Ovary (tissue), 3 donors: ENCODE measurements at regions not wholly inside any gene's neighbourhood (a gene's known extent, or its start where the extent isn't known, plus 50 kb on each side); places are given as distances from the start of the nearest gene placed in this dataset.

Experiments used
- POLR2A ChIP-seq: fragments of 450-650 bp; IDR thresholded peaks from one replicate; pipeline ENCODE4 v1.6.1; 2017; ENCODE audit warnings: antibody characterized with exemption, mild to moderate bottlenecking, moderate library complexity
- TF ChIP-seq, protein P1 (sequence below), 3 donors: fragments of 450-650 bp in 2 of 3; fragments of 200-600 bp in 1 of 3; IDR thresholded peaks; one replicate each; pipeline versions ENCODE4 v1.5.1 to v1.8.0; 2016 to 2022; ENCODE audit warnings: antibody characterized with exemption in 3 of 3, mild to moderate bottlenecking in 1 of 3
- donor health status: DM: no; HTN: no; CAD: no.

DNA sequence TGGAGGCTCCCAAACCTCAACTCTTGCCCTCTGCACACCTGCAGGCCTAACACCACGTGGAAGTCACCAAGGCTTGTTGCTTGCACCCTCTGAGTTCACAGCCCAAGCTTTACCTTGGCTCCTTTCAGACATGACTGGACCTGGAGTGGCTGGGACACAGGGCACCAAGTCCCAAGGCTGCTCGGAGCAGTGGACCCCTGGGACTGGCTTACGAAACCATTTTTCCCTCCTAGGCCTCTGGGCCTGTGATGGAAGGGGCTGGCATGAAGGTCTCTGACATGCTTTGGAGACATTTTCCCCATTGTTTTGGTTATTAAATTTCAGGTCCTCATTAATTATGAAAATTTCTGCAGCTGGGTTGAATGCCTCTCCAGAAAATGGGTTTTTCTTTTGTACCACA is 994.4 kb upstream of the NUDT12 start:
- TF ChIP-seq, protein P1, sequence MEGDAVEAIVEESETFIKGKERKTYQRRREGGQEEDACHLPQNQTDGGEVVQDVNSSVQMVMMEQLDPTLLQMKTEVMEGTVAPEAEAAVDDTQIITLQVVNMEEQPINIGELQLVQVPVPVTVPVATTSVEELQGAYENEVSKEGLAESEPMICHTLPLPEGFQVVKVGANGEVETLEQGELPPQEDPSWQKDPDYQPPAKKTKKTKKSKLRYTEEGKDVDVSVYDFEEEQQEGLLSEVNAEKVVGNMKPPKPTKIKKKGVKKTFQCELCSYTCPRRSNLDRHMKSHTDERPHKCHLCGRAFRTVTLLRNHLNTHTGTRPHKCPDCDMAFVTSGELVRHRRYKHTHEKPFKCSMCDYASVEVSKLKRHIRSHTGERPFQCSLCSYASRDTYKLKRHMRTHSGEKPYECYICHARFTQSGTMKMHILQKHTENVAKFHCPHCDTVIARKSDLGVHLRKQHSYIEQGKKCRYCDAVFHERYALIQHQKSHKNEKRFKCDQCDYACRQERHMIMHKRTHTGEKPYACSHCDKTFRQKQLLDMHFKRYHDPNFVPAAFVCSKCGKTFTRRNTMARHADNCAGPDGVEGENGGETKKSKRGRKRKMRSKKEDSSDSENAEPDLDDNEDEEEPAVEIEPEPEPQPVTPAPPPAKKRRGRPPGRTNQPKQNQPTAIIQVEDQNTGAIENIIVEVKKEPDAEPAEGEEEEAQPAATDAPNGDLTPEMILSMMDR (IDR thresholded peaks at IDR 0.05) = no peak
- no peak for TF ChIP-seq POLR2A
